Lung microvascular endothelial cell (primary cell): ENCODE measurements at regions not wholly inside any gene's neighbourhood (a gene's known extent, or its start where the extent isn't known, plus 50 kb on each side); places are given as distances from the start of the nearest gene placed in this dataset.

Experiments
- DNase-seq, 2 donors: peaks; one replicate each; pipeline versions ENCODE4 v3.0.0 to v3.0.0-alpha.2; 2010; ENCODE audit warnings: low read depth in 2 of 2

DNA sequence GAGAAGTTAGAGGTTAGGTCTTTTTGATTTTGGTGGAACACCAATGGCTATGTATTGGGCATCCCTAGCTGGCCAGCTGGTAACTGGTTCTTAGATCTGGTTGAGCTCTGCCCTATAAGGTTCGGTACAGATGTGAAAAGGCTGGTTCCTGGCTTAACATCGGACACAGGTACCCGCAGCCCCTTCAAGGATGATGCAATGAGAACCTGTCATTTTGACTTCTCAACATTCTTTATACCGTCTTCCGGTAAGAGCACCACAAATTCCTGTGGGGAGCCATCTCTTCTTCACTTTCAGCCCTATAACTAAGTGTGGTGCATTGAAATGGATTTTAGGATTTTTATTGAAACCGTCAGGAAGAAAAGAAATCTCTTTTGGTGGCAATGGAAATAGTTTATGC is 222.8 kb downstream of the ADAMTS9 start:
- DNase-seq, result no peak

DNA sequence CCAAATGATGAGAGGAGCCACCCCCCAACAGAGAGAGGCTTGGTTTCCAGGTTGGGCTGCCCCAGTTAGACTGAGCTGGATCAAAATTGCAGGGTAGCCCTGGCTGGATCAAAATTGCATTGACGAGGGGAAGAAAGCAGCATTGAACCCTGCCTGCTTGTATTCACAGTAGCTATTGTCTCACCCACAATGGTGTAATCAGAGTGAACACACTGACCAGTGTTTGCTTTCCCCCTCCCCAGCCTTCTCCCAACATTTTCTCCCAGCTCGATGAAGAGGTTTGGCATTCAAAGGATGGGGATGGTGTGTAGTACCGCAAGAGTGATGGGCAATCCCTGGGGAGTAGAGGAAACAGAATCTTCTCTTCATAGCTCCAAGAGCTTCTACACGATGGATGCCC is 223.8 kb downstream of the ADAMTS9 start:
- DNase-seq, result no peak

DNA sequence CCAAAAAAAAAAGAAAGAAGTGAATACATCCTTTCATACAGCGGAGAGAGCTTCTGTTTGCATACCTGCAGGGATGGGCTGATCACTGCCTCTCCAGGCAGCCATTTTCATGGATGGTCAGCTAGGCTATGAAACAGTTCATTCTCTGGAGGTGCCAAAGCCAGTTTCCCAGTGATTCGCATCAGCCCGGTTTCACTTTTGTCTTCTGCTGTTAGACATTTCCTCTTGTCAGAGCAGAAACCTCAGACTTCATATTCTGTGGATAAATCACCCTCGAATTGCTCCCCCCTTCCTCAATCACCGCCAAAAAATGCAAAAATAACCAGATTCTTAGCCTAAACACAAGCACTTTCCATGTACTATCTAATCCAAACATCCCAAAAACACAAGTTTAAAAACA is 225.6 kb downstream of the ADAMTS9 start:
- DNase-seq, result peak; percentile 17 to 68

DNA sequence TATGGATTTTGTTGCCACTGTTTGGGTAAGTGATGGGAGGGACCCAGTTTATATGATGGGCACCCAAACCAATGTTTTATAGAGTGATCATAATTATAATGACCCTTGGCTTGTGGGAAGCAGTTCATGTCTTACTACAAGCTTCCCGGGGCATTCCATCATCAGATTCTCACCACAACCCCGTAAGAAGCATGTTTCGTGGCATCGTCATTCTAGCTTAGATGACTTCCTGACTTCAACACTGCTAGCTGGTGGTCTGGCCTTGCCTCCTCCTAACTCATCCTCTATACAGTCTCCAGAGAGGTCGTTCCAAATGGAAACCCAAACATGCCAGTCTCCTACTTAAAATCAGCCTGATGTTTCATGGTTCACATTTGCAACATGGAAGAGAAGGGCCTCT is 226.9 kb downstream of the ADAMTS9 start:
- DNase-seq, result no peak

DNA sequence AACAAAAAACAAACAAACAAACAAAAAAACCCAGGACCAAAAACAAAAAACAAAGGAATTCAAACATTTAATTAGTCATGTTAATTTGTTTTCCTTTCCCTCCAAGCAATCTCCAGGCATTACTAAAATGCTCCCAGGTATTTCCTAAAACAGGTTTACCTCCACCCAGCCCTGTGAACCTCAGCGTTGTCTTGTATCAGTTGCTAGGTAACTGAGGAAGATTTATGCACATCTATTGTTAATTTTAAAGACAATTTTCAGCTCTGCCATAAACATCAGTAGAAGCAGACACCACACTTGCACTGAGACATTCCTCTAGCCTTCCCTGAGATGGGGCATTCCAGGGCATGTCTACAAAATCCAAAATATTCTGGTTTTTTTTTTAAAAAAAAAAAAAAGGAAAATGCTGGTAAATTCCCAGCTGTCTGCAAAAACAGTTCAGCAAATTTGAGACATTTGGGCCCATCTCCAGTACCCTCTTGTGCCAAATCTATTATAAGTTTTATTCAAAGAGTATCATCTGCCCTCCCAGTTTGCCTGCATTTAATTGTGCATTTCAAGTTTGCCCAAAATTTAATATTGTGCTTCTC is 227.6 kb downstream of the ADAMTS9 start:
- no peak for DNase-seq

DNA sequence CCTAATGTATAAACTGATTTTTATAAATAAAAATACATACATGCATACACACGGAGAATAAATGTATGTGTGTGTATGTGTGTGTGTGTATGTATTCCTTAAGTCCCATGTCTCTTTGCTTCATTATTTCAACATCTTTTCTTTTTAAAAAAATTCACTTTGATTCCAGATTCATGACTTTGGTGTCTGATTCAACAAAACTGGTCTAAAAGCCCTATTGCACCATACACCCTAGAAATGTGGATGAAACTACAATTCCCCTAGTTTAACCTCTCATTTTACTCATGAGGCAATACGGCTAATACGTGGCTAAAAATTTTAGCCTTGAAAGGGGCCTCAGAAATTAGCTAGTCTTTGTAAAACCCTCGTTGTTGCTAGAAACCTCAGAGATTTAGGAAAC is 228.1 kb downstream of the ADAMTS9 start:
- no peak for DNase-seq

DNA sequence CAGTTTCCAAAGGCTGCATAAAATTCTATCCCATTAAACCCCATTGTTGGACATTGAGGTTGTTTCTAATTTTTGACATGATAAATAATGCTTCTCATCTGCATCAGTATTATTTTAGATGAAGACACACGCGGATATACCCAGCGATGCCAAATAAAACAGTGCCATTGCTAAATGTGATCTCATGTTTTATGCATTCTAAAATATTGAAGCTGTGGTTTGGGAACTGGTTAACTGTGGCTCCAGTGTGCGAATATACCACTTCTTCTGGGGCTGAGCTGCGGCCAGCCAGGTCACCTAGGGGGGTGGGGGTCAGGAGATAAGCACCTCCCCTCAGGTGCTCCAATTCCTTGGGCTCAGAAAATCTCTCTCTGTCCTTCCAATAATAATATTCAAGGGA is 230.0 kb downstream of the ADAMTS9 start:
- DNase-seq, result no peak

DNA sequence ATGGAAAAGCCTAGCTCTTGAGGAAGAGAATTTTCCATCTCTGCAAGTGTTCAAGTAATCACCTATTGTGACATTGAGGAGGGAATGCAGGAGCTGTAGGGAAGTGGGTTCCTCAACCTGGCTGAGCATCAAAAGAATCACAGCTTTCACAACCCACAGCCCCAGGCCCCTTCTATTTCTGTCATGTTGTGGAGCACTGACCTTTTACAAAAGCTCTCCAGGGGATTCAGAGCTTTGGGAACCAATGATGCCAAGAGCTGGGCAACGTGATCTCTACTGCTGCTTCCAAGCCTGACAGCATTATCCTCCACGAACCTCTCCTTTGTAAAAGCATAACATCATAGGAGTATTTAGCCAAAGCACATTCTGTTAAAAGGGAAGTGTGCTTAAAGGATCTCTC is 231.1 kb downstream of the ADAMTS9 start:
- DNase-seq, result no peak

DNA sequence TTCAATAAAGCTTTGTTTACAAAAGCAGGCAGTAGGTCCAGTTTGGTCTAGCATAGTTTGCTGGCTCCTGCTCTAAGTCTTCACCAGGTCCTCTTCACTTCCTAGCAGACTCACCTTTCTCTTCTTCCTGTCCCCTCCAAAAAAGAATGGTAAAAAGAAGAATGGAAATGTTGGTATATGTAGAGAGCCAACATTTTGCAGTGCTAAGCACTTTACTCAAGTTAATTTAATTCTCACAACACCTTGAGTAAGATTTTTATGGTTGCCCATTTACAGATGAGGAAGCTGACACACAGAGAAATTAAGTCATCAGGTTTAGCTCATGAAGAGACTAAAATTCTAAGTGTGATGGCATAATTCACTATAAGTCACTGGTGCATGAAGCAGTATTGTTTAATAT is 230.1 kb upstream of the PRICKLE2 start:
- DNase-seq, result no peak

DNA sequence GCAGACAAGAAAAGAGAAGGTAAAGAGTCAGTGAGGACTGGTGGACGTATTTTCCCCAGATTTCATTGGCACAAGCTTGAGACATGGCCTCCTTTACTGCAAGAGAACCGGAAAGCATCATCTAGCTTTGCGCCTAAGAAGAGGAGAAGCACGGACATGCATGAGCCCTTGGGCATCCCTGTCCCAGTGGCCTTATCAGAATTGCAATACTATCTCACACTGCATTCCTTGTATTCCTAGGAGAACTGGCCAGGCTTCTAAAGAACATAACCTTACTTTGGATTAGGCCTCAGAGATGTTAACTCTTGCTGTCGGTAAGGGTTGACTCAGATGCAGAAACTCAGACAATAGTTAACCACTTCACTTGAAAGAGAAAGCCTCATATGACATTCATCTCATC is 229.5 kb upstream of the PRICKLE2 start:
- no peak for DNase-seq

DNA sequence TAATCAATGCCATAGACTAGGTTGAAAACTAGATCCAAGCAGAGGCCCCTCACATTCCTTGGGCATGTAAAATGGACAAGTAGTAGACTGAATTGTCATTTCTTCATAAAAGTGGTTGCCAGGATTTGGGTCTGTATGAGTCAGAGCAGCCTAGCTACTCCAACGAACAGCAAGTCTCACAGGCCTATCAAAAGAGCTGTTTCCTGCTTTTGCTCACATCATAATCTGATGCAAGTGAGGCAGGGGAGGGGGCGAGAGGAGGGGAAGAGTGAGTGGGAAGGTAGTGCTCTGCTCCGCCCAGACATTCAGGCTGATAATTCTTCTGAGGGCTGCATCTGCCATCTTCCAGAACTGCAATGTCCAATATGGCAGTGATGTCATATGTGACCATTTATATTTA is 228.9 kb upstream of the PRICKLE2 start:
- DNase-seq, result peak in 1 of 2 donors; percentile 23

DNA sequence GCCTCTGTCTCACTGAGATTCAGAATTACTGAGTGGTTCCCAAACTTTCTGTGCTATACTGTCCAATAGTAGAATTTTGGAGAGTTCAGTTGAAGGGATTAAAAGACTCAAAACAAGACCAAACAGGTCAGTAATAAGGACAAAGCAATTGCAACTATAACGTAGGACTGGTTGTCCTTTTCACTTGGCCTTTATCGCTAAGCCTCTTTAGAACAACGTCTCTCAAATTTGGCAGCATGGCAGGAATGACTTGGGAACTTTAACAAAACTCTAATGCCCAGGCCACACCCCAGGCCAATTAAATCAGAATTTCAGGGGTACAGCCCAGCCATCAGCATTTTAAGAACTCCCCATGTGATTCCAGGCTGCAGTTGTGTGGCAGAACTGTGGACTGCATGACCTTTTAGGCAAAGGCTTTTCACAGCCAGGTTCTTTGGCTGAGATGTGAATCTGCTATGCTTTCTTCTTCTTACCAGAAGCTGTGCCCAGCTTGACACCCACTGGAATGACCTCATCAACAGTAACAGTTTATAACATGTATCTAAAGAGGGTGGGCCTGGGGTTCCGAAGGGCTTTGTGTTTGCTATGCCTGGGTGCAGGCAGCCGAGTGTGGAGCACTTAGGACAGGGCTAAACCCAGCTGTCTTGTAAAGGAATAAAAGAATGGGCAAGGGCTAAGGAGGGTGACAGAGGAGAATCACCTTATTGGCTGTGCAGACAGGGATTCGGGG is 226.2 kb upstream of the PRICKLE2 start:
- DNase-seq, result no peak

DNA sequence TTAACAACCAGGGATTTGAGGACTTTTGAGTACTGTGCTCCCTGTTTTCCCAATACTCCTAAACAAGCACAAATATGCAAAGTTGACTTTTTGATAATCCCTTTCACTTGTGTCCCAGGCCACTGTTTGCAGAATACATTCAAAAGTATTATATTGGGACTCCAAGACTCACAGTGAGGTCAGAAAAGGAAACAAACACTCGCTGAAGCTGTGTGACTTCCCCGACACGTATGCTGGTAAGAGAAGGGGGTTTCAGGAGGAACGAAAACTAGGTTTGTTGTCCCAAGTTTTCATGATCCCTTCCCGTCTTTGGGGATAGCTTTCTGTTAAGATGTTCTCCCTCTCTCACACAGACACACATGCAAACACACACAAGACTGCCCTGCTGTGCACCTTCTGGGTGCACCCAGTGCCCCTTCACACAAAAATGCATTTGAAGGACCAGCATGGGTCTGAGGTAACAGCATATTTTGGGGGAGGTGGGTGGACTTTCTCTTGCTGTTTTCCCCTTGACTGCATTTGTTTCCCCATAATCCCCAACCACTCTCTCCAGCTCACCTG is 225.2 kb upstream of the PRICKLE2 start:
- DNase-seq, result no peak

DNA sequence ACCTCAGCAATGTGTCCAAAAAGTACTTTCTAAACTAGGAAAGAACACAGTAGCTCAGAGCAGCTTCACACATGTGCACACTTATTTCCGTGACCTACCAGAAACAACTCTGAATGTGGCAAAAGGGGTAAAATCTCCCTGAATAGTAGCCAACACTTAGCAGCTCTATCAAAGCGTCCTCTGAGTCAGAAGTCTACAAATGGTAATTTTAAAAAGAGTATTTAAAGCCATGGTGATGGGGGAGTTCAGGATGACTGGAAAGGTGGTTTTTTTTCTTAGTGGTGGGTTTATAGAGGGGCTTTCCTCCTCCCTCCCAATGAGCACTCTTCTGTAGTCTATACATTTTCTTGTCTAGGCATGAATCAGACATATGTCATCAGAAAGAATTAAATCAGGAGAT is 223.8 kb upstream of the PRICKLE2 start:
- DNase-seq, result no peak

DNA sequence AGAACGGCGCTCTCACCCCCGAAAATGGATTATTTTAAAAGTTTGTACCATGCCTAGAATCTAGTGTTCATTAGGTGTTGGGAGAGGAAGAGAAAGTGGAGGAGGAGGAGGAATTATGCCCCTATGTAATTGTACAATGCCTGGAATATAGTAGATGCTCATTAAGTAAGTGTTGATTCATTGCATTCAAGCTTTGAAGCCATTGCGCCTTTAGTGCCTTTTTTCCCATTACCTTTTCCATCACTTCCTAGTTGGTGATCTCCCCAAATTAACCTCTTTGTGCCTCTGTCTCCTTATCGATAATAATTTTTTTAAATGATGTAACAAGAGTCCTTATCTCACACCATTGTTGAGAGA is 220.7 kb upstream of the PRICKLE2 start:
- no peak for DNase-seq

DNA sequence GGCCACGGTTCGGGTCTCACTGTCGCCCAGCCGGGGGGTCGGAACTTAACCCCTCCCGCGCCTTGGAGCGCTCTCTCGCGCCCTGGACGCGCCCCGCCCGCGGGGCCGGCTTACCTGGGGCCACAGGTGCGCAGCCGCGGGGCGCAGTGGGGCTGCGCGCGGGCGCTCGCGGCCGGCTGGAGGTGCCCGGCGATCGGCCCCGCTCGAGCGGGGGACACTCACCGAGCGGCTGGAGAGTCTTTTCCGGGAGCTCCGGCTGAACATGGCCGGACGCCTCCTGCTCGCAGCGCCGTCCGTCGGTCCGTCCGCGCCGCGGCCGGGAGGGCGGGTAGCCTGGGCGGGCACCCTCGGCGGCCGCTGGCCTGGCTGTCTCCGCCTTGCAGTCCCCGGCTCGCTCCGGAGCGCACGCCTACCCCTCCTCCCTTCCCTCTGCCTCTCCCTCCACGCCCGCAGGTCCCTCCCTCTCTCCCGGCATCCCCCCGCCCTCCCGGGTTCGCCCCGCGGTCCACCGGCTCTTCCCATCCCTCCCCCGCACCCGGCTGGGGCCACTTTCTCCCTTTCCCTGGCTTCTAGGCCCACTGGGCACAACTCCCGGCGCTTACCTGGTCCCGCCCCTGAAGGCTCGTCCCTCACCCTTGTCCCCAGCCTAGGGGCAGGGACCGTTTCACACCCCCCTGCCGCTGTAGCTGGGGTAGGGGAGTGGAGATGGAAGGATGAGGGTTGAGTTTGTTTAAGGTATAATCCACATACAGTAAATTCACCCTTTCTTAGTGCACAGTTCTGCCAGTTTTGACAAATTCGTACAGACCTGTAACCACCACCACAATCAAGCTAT is 220.1 kb upstream of the PRICKLE2 start:
- no peak for DNase-seq

DNA sequence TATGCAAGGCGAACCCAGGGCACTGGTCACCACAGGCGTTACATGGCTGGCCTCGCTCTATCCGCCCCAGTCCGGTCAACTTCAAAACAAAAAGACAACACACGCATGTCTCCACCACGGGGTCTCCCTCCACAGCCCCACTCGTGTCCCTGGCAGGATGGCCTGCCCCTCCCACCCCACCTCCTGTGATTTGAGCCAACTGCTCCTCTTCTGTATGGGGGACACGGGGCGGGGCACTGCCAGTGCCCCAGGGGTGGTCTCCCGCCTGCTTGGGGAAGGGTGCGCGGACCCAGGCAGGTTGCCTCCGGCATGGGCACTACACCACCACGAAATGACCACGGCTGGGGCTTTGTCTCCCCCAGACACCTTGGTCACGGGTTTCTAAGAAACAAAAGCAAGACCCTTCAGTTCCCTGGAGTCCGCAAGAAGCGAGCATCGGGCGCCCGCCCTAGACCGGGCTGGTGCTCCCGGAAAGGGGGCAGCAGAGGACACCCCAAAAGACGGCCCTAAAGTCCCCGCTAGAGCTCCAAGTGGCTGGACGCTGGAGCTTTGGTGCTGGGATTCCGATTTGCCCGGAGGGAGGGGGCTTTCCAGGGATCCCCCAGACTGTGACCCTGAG is 219.3 kb upstream of the PRICKLE2 start:
- DNase-seq, result no peak

DNA sequence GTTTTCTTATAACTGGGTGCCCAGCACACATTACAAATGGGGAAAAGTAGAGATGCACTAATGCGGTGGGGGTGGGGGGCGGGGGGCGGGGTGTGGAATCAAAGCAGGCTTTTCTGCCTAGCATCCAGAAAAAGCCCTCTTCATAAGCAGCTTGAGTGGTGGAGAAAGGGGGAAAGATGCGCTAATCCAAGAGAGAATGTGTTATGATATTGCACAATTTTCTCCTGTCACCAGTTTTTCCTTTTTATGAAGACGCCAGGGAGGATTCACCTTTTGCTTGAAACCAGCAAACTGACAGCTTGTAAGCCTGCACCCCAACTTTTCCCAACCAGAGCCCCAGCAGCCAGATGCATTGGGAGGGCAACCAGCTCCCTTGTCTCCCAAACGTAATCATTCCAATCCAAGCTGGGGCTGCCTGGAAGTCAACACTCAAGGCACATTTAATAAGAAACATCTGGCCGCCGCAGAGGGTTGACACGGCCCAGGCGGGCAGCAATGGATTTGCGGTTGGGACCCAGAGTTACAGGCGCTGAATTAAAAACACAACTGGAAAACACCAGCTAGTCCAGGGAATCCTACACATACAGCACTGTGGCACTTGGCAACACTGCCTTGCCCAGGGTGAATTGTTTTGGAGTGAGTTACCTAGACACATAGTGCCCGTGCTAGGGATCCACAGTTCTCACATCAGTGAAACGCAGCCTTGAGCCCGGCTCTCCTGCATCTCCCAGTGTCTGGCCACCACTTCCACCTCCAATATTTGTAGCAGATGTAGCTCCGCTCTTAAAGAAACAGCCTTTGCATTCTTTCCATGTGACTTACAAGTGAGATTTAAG is 218.5 kb upstream of the PRICKLE2 start:
- no peak for DNase-seq

DNA sequence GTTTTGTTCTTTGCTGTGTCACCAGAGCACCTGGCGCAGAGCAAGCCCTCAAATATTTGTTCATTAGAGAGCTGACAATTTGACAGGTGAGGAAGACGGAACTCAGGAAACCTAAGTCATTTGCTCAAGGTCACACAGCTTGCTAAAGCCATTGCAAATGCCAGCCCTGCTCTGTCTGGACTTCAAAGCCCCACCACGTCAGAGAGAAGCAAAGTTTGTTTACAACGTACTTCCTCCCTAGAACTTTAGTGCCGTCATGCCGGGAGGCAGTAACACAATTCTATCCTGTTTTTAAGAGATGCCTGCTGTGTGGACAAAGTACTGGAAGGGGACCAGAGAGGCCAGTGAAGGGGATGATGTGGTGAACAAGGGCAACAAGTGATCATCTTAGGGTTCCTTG is 216.6 kb upstream of the PRICKLE2 start:
- peak in 1 of 2 donors; percentile 34 for DNase-seq

DNA sequence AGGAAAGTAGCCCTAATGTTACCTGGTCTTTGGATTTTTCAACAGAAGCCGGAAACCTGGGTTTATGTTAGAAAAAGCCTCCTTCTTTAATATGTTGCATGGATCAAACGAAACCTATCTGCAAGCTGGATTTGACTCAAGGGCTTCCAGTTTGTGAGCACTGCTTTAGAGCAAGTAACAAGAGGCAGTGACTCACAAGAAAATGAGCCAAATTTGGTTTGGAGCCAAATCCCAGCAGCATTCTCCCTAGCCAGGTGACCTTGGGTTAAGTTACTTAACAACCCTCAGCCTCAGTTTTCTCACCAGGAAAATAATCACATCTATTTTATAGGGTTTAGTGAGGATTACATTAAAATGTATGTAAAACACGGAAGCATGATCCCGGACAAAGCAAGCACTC is 215.2 kb upstream of the PRICKLE2 start:
- DNase-seq, result peak in 1 of 2 donors; percentile 57

DNA sequence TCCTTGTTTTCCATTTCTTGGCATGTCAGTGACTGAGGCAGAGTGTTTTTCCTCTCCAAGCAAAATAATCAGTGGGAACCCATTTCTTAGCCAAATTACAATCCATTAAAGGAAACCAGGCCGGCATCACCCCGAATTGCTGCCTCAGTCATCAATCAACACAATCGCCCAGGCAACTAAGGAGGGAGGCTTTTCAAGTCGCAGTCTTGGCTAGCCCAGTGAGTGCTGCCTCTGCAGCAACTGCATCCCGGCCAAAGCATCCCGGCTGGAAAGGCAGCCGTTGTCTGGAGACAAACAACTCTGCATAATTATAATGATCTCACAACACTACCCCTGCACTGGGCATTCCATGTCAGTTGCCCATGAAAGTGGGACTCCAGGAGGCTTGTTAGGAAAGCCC is 213.5 kb upstream of the PRICKLE2 start:
- no peak for DNase-seq
